SIG-M5 (cell line): ENCODE measurements at regions not wholly inside any gene's neighbourhood (a gene's known extent, or its start where the extent isn't known, plus 50 kb on each side); places are given as distances from the start of the nearest gene placed in this dataset.

ENCODE experiments used
- DNase-seq: peaks from one replicate; lab custom pipeline; 2025; lab: John Stamatoyannopoulos, UW

DNA sequence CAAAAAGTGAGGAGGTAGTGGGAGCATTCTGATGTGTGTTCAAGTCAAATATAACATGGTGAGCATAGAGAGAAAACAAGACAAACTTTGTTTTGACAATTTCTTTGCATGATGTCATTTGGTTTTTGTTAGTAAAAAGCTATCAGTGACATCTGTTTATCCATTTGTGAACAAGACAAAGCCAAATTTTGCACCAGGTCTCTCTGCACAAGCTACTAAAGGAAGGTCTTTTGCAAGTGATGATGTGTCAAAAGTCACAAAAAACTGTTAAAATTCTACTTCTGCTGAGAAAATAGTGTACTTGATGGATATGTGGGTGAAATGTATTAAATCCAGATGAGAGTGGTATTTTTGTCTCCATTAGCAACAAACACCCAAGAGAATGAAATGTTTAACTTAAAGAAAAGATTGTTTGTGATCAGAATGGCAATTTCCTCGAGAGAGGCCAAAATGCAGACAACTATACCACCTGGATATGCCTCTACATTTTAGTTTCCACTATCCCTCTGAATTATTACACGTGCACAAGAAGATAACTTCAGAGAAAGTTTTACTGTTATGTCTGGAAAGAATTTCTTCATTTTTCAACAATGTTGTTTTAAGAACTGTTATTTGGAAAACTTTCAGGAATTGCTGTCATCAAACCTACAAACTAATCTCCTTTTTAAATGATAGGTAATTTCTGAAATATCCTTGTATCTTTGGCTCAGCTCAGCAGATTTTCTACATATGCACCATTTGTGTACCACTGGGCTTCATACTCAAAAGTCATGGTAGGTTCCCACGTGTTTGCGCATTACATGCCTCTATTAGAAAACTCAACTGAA, 807.4 kb upstream of the ADGRL2 start:
- DNase-seq = no peak

DNA sequence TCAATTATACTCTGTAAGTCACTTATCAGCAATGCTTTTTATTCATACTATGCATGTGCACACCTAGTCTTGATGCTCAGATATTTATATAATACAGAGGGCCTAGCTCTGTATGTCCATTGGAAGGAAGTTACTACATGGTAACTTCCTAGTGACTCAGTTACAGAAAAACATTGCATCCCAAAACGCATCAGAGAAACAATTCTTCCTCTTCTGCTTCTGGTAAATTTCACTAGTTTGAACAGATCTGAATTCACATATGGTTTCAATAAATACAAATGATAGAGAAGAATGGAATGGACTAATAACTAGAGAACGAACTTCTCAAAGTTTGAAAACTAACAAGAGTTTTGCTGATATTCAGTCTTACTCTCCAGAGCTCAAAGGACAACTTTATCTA, 811.3 kb upstream of the ADGRL2 start:
- no peak for DNase-seq

DNA sequence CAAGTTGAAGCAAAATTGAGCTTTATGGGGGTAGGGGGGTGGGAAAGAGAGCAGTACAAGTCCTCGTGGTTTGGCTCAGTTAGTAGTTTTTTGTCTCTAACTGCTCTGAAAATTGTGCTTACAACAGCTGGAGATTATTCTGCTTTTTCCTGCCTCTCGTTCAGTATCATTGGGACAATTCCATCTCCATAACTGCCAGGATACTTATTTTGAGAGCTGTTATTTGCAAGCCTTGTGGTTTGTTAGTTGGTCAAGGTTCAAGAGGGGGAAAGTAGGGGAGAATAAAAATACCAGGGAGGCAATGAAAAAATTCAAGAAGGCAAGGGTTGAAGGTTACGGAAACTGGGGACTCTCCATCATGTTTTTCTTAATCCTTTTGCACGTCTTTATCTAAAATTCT, 811.8 kb upstream of the ADGRL2 start:
- DNase-seq = no peak

DNA sequence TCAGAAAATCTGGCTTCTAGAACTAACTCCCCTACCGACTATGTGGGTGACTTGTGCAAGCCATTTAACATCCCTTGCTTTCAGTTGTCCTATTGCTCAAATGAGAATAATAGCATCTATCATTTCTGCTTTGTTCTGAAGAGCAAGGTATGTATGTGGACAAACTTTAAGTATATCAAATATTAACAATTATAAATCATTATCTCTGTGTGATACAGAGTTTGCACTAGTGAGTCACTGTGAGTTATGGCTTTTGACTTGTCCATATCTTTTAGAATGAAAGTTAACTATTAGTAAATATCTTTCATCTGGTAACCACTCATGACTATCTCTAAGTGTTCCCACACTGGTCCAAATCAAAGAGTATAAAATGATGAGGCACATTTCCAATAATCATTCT, 812.9 kb upstream of the ADGRL2 start:
- no peak for DNase-seq

DNA sequence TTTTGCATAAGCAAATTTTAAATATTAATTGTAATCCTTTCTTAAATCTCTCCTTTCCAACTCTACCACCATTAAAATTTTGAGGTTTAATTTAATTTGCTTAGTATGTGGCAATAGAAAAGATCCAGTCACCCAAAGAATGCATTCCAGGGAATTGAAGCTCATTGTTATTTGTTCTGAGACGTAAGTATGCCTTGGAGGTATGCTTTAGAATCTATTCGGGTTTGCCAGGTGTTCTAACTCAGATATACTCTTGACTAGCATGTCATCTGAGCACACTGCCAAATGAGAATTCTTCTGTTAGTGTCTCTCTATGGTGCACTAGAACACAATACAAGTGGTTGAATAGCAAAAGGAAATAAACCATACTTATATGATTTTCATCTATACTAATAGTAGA, 813.6 kb upstream of the ADGRL2 start:
- no peak for DNase-seq

DNA sequence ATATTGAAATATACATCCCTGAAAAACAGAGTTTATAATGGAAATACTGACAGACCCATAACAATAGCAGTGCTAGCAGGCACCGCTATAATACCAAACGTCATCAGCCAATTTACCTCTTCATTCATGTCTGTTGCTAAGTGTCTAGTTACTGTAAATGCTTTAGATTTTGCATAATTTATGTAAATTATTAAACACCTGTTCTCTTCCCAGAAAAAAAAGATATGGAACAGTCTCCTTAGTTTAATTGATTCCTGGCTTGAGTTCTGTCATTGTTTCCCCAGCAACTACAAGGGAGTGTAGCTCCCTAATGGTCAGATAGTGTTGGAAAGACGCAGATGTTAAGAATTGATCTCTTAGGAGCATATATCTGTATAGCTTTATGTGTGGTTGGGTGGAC, 817.9 kb upstream of the ADGRL2 start:
- no peak for DNase-seq

DNA sequence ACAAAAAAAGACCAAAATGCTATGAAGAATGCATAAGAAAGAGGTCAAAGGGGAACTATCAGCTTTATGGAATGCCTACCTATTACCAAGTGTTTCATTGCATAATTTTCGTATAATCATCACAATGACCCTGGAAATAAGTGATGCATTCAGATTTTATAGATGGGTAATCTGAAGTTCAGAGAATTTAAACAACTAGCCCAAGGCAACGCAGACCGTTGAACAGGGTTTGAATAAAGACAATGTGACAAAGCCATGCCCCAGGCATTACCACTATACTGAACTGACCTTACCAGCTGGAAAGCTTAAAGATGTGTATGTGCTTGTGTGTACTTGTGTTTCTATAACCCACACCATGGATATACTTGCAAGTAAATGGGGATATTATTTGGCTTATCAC, 827.6 kb upstream of the ADGRL2 start:
- DNase-seq = no peak

DNA sequence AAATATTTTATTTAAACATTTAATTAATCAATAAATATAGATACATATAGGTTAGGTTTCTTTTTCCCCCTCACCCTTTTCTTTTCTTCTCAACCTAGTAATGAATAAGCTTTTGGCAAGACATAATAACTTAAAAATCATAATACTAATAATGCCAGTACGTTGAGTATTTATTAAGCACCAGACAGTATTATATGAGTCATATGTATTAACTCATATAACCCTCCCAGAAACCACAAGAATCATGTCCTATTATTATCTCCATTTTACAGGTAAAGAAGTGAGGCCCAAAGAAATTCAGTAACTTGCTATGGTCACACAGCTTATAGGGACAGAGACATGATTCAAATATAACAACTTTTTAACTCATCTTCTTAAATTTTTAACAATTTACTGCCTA, 834.5 kb upstream of the ADGRL2 start:
- no peak for DNase-seq

DNA sequence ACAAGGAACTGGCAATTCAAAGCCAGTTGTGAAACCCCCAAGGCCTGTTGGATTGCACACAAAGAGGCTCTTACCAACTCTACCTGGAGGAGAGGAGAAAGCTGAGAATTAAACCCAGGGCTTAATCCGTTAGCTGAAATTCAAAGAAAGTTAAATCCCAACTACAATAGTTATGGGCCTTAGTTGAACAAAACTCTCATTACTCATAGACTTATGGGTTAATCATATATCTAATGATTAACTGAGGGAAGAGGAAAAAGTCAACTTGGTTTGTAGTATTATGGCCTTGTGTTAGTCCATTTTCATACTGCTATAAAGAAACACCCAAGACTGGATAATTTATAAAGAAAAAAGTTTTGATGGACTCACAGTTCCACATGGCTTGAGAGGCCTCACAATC, 838.2 kb upstream of the ADGRL2 start:
- DNase-seq = no peak

DNA sequence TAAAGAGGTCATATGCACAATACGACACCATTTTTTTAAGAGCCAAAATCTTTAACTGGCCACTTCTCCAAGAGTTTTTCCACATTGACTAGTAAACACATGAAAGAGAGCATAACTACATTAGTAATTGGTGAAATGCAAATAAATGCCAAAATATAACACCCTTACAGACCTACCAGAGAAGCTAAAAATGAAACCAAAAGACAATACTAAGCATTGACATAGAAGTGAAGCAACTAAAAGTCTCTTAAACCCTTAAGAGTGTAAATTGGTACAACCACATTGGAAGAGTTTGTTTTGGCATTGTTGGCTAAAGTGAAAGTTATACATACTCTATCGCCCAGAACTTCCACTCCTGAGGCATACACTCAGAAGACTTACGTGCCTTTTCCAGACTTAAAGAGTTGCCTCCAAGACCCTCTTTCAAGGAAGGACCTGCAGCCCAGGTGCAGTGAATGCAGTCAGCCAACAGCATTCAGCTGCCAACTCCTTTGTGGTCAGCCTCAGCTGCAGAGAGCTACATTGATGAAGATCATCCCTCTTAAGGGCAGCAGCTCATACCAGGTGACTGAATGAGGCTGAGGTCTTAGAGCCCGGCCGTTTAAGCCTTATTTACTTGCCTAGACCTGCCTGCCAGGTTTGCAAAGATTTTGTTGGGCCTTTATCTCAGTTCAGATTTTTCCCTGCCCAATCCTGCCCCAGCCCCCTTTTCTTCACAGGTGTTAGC, 839.1 kb upstream of the ADGRL2 start:
- DNase-seq = no peak

DNA sequence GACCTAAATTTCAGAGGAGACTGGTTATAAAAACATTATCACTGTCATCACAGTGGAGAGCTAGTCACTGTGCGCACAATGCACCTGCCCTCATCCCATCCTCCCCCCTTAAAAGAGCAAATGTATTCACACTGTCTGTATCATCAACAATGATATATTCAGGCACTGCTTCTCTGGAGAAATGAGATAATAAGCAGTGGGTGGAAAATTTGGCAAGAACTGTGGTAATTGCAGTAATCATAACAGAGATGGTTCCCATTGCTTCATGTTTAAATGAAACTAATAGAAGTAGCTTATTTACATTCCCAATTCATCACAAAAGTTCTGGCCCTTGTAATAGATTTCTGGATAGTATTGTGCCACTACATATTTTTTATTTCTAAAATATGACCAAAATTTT, 867.4 kb upstream of the ADGRL2 start:
- no peak for DNase-seq

DNA sequence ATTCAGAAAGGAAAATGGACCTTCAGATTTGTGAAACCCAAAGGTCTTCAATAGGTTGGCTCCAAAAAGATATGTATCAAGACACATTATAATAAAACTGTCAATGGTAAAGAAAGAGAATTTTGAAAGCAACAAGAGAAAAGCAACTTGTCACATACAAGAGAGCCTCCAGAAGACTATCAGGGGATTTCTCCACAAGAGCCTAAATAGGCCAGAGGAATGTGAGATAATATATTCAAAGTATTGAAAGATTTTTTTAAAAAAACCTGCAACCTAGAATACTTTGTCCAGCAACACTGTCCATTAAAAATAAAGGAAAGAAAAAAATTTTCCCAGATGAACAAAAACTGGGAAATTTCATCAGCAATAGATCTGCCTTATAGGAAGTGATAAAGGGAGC, 869.6 kb upstream of the ADGRL2 start:
- DNase-seq = no peak

DNA sequence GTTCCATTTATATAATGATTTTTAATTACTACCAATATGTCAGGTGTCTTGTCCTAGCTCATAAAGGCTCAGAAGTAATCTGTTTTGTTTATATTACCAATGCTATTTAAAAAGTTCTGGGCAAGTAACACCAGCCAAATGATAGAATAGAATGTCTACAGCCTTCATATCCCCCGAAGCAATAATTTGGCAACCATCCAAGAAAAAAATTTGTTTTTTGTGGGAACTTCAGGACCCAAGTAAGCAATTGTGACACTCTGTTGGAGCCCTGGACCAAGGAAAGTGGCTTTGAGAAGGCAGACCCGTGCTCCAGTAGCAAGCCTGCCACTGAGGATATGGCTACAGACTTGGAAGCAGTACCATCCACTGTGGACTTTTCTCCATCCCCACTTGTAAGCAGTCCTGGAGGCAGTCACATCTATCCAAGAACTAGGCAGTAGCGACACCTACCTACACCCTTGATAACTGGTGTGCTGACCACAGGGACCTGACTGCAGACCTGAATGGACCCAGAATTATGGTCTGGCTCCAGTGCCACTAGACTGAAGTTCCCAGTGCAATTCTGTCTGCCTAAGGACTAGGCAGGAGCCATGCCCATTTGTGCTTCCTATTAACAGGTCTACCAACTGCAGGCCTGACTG, 870.7 kb upstream of the ADGRL2 start:
- DNase-seq = no peak

DNA sequence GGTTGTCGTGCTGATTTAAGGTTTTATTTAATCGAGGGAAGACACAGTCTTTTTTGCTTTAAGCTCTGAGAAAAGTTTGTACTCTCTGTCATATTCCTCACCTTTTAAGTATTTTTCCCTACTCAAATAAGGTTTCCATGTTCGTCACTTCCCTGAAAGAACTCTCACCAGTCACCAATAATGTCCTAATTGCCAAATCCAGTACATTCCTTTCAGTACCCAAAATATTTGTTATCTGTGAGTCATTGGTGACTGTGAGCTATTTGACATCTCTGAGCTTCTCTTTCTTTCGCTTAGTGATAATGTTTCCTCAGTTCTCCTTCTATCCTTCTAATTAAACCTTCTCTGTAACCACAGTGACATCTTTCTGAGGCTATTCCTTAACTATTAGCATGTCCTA, 874.2 kb upstream of the ADGRL2 start:
- DNase-seq = no peak

DNA sequence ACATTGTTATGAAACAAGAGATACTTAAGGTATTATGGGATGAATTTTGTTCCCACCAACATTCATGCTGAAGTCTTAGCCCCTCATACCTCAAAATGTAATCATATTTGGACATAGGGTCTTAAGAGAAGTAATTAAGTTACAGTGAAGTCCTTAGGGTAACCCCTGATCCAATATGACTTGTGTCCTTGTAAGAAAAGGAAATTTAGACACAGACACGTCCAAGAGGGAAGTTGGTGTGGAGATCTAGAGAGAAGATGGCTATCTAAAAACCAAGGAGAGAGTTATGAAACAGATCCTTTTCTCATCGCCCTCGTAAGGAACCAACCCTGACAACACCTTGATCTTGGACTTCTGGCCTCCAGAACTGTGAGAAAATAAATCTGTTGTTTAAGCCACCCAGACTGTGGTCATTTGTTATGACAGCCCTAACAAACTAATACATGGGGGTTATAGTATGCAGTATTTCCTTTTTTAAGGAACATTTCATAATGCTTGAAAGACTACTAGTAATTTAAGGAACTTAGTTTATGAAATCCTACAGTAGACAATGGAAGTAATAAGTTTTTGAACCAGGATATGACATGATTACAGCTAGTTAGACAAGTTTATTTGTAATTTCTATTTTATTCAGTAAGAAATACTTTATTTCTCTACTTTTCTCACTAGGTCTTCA, 875.5 kb upstream of the ADGRL2 start:
- no peak for DNase-seq

DNA sequence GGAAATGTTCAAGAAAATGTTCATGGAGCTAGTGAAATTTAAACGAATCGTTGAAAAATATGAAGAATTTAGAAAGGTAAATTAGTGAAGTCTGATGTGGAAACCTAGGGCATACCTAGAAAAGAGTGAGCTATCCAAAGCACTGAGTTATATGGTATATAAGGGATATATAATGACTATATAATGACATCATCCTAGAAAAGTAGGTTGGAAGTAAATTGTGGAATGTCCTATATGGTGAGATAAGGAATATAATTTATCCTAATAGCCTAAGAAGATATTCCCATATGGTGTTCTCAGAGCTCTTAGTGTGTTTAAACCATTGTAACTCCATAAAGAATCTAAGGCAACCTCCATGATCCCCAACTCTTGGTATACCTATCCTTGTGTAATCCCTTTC, 876.4 kb upstream of the ADGRL2 start:
- DNase-seq = no peak

DNA sequence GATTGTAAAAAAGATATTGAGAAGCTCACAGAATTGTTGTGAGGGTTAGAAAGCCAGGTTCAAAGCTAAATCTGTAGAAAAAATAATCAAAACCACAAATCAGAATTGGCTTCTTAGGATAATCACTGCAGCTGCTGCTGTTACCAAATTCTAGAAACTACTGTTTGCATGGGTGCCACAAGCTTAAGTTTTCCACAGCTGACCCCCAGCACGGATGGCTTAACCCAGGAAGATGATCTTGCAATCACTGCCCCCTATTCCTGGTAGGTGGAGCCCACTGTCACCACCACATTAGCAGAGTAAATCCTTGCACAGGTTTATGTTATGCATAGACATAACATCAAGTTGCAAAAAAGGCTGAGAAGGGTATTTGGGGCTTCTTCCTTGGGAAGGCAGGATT, 877.8 kb upstream of the ADGRL2 start:
- DNase-seq = no peak

DNA sequence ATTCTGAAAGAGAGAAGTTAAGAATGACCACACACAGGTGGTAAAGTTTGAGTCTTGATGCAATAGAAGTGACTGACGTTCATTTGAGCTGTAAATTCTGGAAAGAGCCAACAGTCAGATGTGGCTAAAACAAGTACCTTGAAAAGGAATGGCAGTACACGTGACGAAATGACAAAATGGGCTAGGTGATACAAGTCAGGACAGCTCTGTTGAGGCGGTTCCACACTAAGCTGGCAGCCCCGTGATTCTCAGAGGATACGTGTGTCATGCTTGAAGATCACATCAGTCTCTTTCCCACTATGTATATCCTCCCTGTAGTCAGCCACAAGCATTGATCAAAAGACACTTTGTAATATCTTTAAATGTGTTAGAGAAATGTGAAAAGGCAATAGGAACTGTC, 881.3 kb upstream of the ADGRL2 start:
- no peak for DNase-seq

DNA sequence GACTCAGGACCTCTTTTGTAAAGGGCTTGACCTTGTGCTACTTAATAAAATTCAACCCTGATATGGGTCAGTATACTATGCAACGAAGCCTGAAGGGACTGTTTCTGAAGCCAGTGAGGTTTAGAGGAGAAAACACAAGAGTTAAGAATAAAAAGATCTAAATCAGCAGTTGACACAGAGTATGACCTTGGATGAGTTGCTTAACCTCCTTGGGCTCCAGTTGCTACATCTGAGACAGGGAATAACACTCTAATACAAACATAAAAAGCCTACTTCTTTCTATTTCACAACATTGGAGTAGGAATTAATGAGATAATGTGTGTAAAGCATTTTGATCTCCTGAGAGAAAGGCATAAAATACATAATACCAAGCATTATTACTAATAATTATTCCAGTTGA, 882.4 kb upstream of the ADGRL2 start:
- no peak for DNase-seq

DNA sequence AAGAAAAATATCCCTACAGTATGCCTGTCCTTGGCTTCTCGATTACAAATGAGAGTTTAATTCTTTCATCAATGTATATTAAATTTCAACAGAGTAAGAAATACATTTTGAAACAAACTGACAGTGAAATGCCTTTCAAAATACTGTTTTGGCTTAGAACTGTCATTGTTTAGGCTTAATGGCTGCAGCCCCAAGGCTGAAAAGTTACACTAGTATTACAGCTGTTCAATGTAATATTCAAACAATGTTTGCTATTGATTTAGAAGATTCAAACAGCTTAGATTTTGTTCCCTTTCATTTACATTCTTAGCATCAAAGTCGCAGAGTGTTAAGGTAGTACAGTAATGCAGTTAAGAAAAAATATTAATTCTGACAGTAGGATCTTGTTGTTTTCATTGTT, 882.9 kb upstream of the ADGRL2 start:
- DNase-seq = no peak

DNA sequence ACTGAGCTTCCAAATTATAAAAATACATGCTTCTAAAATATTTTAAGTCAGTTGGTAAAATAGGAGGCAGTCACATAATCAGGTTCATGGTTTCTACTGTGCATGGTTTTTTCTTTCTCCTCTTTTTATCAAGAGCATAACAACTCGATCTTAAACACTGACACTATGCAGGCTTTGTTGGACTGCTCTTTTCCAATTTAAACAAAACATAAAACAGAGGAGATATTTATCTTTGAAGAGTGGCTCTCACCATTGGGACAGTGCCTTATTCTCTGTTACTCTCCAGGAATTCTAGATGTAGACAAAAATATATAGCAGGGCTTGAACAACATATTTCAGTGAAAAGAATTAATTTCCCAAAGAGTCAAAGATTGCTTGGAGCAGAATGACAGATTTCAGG, 883.5 kb upstream of the ADGRL2 start:
- no peak for DNase-seq

DNA sequence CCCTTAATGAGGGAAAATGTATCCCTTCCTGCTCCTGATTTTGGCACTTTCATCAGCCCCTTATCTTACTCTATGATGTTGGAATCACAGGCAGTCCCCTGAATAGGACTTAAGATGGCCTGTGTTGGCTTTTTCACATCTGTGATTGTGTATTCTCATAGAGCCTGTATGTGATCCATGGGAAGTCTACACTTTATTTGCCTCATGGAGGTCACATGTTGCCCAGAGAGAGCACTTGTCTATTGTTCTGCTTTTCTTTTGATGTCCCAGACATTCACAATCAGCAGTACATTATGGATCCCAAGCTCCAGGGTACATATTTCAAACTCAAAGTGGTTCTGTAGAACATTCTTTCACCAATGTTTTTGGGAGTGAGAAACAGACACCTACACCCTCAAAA, 885.2 kb upstream of the ADGRL2 start:
- no peak for DNase-seq

DNA sequence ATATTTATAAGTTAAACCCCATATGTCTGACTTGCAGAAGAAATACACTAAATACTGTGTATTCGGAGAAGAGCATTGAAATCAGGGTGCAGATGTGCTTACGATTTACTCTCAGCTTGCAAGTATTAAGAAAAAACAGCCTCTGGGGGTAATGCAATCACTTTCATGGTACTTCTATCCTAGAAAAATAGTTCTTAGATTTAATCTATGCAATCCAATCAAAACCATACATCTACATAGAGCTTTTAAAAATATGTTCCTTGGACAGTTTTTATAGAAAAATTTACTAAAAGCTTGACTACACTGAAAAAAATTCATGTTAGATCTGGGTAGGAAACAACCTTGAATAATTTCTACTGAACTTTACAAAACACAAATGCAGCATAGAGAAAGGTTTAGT, 890.3 kb upstream of the ADGRL2 start:
- DNase-seq = no peak
